ENCODE measurements at regions not wholly inside any gene's neighbourhood (a gene's known extent, or its start where the extent isn't known, plus 50 kb on each side); places are given as distances from the start of the nearest gene placed in this dataset.

GRCh38 chr6:163954088-163954775, 539.7 kb downstream of the QKI start:
- Histone ChIP-seq H3K9me2 (replicated peaks; ENCODE audit: insufficient read depth) (no peaks in the 10 kb centered on the region), H3K4me3 (no peak overlapping the region), H3K9me3 (ENCODE audit: low read depth) (no peaks in the 10 kb centered on the region), H3K27ac (no peak overlapping the region), H4K20me1 (ENCODE audit: insufficient read depth, poor library complexity, severe bottlenecking) (no peaks in the 10 kb centered on the region), H2AFZ (no peak overlapping the region), H3K4me1 (ENCODE audit: insufficient read depth) (no peaks in the 10 kb centered on the region), H3K79me2 (no peaks in the 10 kb centered on the region), H3K4me2 (no peak overlapping the region), H3K36me3 (replicated peaks; ENCODE audit: insufficient read depth, low read depth) (no peaks in the 10 kb centered on the region), H3K27me3 (no peaks in the 10 kb centered on the region)
- DNase-seq (ENCODE audit: low spot score): no peak
- TF ChIP-seq CTCF (IDR thresholded peaks at IDR 0.05; ENCODE audit: poor library complexity) (no peak), EZH2phosphoT487 (IDR thresholded peaks at IDR 0.05; ENCODE audit: low read depth, severe bottlenecking, unreplicated experiment) (no peak), EZH2 (IDR thresholded peaks at IDR 0.05; ENCODE audit: borderline replicate concordance) (no peak)
- WGBS (ENCODE audit: low lambda C conversion rate, missing lambda C conversion rate): 89% methylated on average over 5 of the region's 5 CpGs

GRCh38 chr6:163952005-163952404, 537.5 kb downstream of the QKI start:
- Histone ChIP-seq H3K27ac (no peak overlapping the region), H4K20me1 (ENCODE audit: insufficient read depth, poor library complexity, severe bottlenecking) (no peaks in the 10 kb centered on the region), H3K79me2 (no peaks in the 10 kb centered on the region), H3K4me2 (no peak overlapping the region), H3K27me3 (no peaks in the 10 kb centered on the region), H3K4me1 (ENCODE audit: insufficient read depth) (no peaks in the 10 kb centered on the region), H3K9me2 (replicated peaks; ENCODE audit: insufficient read depth) (no peaks in the 10 kb centered on the region), H3K4me3 (no peak overlapping the region), H3K36me3 (replicated peaks; ENCODE audit: insufficient read depth, low read depth) (no peaks in the 10 kb centered on the region), H3K9me3 (ENCODE audit: low read depth) (no peaks in the 10 kb centered on the region), H2AFZ (no peak overlapping the region)
- no peak for DNase-seq (ENCODE audit: low spot score)
- no peak for TF ChIP-seq EZH2phosphoT487 (IDR thresholded peaks at IDR 0.05; ENCODE audit: low read depth, severe bottlenecking, unreplicated experiment)
- TF ChIP-seq EZH2 (IDR thresholded peaks at IDR 0.05; ENCODE audit: borderline replicate concordance): no peak
- TF ChIP-seq CTCF (IDR thresholded peaks at IDR 0.05; ENCODE audit: poor library complexity): no peak
- 85% methylated on average over 6 of the region's 6 CpGs for WGBS (ENCODE audit: low lambda C conversion rate, missing lambda C conversion rate)

DNA sequence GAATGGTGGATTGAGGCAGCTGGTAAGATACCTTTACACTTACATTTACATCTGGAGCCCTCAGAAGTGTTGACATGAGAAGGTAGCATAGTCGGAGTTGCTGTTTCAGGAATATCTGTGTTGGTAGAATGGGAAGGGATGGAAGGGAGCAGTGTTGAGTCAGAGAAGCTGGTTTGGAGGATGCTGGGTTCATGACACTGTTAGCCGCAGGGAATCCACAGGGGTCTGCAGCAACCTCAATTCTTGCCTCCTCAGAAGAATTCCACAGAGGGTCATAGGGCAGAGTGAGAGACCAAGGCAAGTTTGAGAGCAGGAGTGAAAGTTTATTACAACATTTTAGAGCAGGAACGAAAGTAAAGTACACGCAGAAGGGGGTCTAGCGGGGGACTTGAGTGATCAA, 536.8 kb downstream of the QKI start:
- Histone ChIP-seq H3K4me1 (ENCODE audit: insufficient read depth) (no peaks in the 10 kb centered on the region), H3K9me3 (ENCODE audit: low read depth) (no peaks in the 10 kb centered on the region), H3K27me3 (no peaks in the 10 kb centered on the region), H3K4me3 (no peak overlapping the region), H3K79me2 (no peaks in the 10 kb centered on the region), H3K9me2 (replicated peaks; ENCODE audit: insufficient read depth) (no peaks in the 10 kb centered on the region), H3K36me3 (replicated peaks; ENCODE audit: insufficient read depth, low read depth) (no peaks in the 10 kb centered on the region), H3K4me2 (no peak overlapping the region), H3K27ac (no peak overlapping the region), H2AFZ (no peak overlapping the region), H4K20me1 (ENCODE audit: insufficient read depth, poor library complexity, severe bottlenecking) (no peaks in the 10 kb centered on the region)
- 96% methylated on average over 5 of the region's 5 CpGs for WGBS (ENCODE audit: low lambda C conversion rate, missing lambda C conversion rate)
- TF ChIP-seq EZH2 (IDR thresholded peaks at IDR 0.05; ENCODE audit: borderline replicate concordance) (no peak), EZH2phosphoT487 (IDR thresholded peaks at IDR 0.05; ENCODE audit: low read depth, severe bottlenecking, unreplicated experiment) (no peak), CTCF (IDR thresholded peaks at IDR 0.05; ENCODE audit: poor library complexity) (no peak)
- DNase-seq (ENCODE audit: low spot score): no peak
